Keratinocyte (primary cell): ENCODE measurements at regions not wholly inside any gene's neighbourhood (a gene's known extent, or its start where the extent isn't known, plus 50 kb on each side); places are given as distances from the start of the nearest gene placed in this dataset.

Source experiments
- CTCF ChIP-seq, 3 experiments: IDR thresholded peaks in 1 of 3; conservative IDR thresholded peaks in 1 of 3; optimal IDR thresholded peaks in 1 of 3; 2 replicates in 2 of 3; 3 replicates in 1 of 3; pipeline versions ENCODE3 to v1.5.1; 2011; ENCODE audit warnings: low read length in 3 of 3, mild to moderate bottlenecking in 3 of 3, moderate library complexity in 2 of 3, control low read depth in 1 of 3, inconsistent platforms in 1 of 3; ENCODE audit not compliant: insufficient read depth in 2 of 3; ENCODE audit errors: extremely low read depth in 1 of 3
- EZH2 ChIP-seq: IDR thresholded peaks from one replicate; pipeline ENCODE4 v1.6.1; 2012; ENCODE audit warnings: inconsistent platforms, mild to moderate bottlenecking, low read length, moderate library complexity

- TF ChIP-seq CTCF (optimal IDR thresholded peaks at IDR 0.05 in 1 of 3, IDR thresholded peaks at IDR 0.05 in 1 of 3, conservative IDR thresholded peaks at IDR 0.05 in 1 of 3; ENCODE audit: extremely low read depth in 1 of 3, insufficient read depth in 2 of 3, low read length in 3 of 3) (no peak), EZH2 (no peak)
Observed at GRCh38 chr2:22247466-22247865, 1123.7 kb downstream of the TDRD15 start.
